ENCODE measurements at regions not wholly inside any gene's neighbourhood (a gene's known extent, or its start where the extent isn't known, plus 50 kb on each side); places are given as distances from the start of the nearest gene placed in this dataset.
"Not testable (repeated sequence)": the region's sequence is repeated elsewhere in the genome, so short reads cannot be mapped to it uniquely, and the experiment has no call there.

DNA sequence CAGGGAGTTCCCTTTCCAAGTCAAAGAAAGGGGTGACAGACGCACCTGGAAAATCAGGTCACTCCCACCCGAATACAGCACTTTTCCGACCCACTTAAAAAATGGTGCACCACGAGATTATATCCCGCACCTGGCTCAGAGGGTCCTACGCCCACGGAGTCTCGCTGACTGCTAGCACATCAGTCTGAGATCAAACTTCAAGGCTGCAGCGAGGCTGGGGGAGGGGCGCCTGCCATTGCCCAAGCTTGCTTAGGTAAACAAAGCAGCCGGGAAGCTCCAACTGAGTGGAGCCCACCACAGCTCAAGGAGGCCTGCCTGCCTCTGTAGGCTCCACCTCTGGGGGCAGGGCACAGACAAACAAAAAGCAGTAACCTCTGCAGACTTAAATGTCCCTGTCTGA is 277.8 kb upstream of the ARHGAP42 start:
- H3K4me3 Mint-ChIP-seq: not testable (repeated sequence)

DNA sequence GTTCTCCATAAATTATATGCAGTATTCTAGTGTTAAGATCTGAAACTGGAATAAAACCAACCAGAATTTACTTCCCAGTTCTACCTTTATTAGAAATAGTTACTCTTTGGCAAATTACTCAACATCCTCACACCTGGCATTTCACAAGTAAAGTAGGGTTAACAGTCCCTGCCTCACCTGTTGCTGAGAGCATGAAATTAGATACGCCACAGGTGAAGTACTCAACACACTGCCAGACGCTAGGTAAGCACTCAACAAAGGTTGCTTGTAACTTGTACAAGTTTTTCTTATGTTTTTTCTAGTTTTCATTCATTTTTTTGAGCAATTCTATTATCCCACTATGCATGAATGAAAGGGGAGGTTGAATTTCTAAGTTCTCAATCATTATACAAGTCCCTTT is 267.6 kb upstream of the ARHGAP42 start:
- DNase-seq (ENCODE audit: low spot score): no peak
- H3K36me3 Mint-ChIP-seq: peaks cover 6% of the 10 kb centered on the region

More for the DNA sequence above, 277.8 kb upstream of the ARHGAP42 start:
- H3K27me3 Mint-ChIP-seq; H3K27ac Mint-ChIP-seq; H3K36me3 Mint-ChIP-seq; ATAC-seq; H3K4me1 Mint-ChIP-seq (ENCODE audit: low read depth in 2 of 2); DNase-seq (ENCODE audit: low spot score): not testable (repeated sequence)
- H3K9me3 Mint-ChIP-seq: peaks cover 23% of the 10 kb centered on the region

DNA sequence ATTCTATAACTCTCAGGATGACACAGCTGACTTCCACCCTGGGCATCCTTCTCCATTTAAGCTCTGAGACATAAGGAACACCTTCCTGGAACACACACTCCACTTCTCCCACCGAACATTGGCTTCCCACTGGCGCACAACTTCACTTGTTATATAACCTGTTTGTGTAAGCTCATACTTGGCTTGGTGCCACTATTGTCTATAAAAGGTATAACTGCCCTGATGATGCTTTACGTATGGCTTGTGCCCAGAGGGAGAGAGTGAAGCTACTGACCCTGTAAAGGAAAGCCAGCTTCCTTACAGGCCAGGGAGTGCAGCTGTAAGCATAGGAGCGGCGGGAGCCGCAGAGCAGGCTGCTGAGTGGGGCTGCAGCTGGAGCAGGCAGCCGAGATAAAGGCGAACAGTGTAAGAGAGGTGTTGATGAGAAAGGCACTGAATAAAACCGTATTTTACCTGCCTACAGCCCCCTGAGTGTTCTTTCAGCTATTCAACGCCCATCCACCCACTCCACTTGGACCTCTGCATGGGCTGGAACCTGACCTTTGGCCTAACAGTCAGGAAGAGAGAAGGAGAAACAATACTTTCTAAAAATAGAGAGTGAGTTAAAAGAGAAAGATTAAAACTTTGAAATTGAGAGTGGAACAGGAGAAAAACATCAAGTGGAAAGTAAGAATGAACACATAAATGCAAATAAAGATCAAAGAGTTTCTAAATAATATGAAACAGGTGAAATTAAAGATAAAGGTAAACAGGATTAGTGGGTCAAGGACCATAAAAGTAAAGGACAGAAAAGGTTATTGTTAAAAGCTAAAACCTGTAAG is 252.1 kb upstream of the ARHGAP42 start:
- Mint-ChIP-seq H3K36me3 (no peaks in the 10 kb centered on the region), H3K4me1 (ENCODE audit: low read depth in 2 of 2) (no peaks in the 10 kb centered on the region), H3K9me3 (peaks cover 20% of the 10 kb centered on the region), H3K27me3 (no peaks in the 10 kb centered on the region), H3K4me3 (no peak overlapping the region), H3K27ac (no peak overlapping the region)
- ATAC-seq: no peak
- DNase-seq (ENCODE audit: low spot score): no peak

More for the DNA sequence above, 267.6 kb upstream of the ARHGAP42 start:
- ATAC-seq: no peak
- Mint-ChIP-seq H3K27me3 (no peaks in the 10 kb centered on the region), H3K9me3 (peaks cover 30% of the 10 kb centered on the region), H3K4me1 (ENCODE audit: low read depth in 2 of 2) (no peaks in the 10 kb centered on the region), H3K4me3 (no peak overlapping the region), H3K27ac (no peak overlapping the region)

DNA sequence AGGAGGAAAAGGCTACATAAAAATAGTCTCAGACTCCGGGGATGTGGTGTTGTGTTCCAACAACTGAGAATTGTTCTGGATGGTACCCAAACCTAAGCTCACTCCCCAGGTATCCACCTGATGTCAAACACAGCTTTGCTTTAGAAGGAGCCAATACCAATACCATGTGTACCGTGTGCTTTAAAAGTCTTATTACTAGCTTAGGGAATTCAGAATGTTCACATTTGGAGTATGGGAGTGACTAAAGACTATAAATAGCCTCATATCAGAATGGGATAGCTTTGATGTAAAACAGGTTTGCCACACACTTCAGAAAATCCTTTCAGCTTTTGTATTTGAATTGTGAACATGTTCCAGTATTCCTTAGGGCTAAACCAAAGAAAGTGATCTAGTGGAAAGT is 248.7 kb upstream of the ARHGAP42 start:
- H3K36me3 Mint-ChIP-seq: no peaks in the 10 kb centered on the region
- H3K27me3 Mint-ChIP-seq: no peaks in the 10 kb centered on the region
- peaks cover 21% of the 10 kb centered on the region for H3K9me3 Mint-ChIP-seq
- no peak for DNase-seq (ENCODE audit: low spot score)
- H3K27ac Mint-ChIP-seq: no peak overlapping the region
- H3K4me1 Mint-ChIP-seq (ENCODE audit: low read depth in 2 of 2): no peaks in the 10 kb centered on the region
- no peak overlapping the region for H3K4me3 Mint-ChIP-seq
- no peak for ATAC-seq

DNA sequence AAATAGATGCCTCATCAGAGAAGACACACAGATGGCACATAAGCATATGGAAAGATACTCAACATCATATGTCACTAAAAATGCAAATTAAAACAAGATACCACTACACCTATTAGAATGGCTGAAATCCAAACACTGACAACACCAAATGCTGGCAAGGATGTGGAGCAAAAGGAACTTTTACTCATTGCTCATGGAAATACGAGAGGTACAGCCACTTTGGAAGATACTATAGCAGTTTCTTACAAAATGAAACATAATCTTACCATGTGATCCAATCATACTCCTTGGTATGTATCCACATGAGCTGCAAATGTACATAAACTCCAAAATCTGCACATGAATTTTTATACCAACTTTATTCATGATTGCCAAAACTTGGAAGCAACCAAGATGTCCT is 246.0 kb upstream of the ARHGAP42 start:
- Mint-ChIP-seq H3K4me3 (no peak overlapping the region), H3K9me3 (peaks cover 11% of the 10 kb centered on the region), H3K4me1 (ENCODE audit: low read depth in 2 of 2) (no peaks in the 10 kb centered on the region), H3K36me3 (no peaks in the 10 kb centered on the region), H3K27me3 (no peaks in the 10 kb centered on the region), H3K27ac (no peak overlapping the region)
- DNase-seq (ENCODE audit: low spot score) (no peak), ATAC-seq (no peak)

DNA sequence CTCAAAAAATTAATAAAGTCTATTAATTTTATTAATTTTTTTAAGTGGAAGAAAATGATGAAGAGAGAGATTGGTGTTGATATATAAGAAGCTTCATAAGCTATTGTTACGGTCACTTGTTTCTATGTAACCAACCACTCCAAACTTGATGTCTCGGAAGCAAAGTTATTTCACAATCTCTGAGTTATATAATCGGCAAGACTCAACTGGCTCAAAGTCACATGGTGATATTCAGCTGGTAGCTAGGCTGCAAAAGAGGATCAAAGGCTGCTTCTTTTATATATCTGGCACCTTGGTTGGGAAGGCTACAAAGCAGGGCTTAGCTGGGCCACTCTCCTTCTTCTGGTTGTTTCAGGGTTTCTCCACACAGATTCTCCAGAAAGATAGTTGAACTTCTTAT is 245.1 kb upstream of the ARHGAP42 start:
- no peak for ATAC-seq
- no peaks in the 10 kb centered on the region for H3K36me3 Mint-ChIP-seq
- no peaks in the 10 kb centered on the region for H3K4me1 Mint-ChIP-seq (ENCODE audit: low read depth in 2 of 2)
- H3K9me3 Mint-ChIP-seq: peaks cover 16% of the 10 kb centered on the region
- no peak overlapping the region for H3K4me3 Mint-ChIP-seq
- H3K27me3 Mint-ChIP-seq: no peaks in the 10 kb centered on the region
- DNase-seq (ENCODE audit: low spot score): no peak
- no peak overlapping the region for H3K27ac Mint-ChIP-seq

DNA sequence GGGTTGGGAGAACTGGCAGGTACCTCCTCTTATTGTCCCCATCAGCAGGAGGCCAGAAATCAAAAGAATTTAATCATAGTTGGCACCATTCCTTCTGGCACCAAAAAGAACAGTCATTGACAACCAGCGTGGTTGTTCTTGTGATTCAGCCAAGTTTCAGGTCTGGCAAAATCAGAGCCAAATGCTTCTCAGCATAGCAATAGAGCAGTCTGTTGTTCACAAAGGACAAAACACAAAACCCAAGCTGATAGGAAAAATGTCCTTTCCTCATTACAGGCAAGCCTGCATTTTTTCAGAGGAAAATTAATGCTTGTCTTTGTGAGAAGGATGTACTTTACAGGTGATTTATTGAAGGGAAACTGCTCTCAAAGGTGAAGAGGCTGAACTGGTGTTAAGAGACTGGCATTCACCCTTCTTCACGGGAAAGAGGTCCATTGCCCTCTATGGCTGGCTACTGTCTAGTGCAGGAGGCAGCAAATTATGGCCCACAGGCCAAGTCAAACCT is 241.8 kb upstream of the ARHGAP42 start:
- H3K9me3 Mint-ChIP-seq: peaks cover 17% of the 10 kb centered on the region
- no peak for ATAC-seq
- H3K4me1 Mint-ChIP-seq (ENCODE audit: low read depth in 2 of 2): no peaks in the 10 kb centered on the region
- H3K27ac Mint-ChIP-seq: no peak overlapping the region
- no peak overlapping the region for H3K4me3 Mint-ChIP-seq
- no peak for DNase-seq (ENCODE audit: low spot score)
- no peaks in the 10 kb centered on the region for H3K27me3 Mint-ChIP-seq
- no peaks in the 10 kb centered on the region for H3K36me3 Mint-ChIP-seq

DNA sequence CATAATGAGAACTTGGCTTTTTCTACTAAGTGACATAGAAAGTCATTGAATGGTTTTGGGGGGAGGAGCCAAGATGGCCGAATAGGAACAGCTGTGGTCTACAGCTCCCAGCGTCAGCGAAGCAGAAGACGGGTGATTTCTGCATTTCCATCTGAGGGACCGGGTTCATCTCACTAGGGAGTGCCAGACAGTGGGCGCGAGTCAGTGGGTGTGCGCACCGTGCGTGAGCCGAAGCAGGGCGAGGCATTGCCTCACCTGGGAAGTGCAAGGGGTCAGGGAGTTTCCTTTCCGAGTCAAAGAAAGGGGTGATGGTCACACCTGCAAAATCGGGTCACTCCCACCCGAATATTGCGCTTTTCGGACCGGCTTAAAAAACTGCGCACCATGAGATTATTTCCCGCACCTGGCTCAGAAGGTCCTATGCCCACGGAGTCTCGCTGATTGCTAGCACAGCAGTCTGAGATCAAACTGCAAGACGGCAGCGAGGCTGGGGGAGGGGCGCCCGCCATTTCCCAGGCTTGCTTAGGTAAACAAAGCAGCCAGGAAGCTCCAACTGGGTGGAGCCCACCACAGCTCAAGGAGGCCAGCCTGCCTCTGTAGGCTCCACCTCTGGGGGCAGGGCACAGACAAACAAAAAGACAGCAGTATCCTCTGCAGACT is 235.2 kb upstream of the ARHGAP42 start:
- H3K9me3 Mint-ChIP-seq: peaks cover 12% of the 10 kb centered on the region
- H3K27me3 Mint-ChIP-seq; H3K4me3 Mint-ChIP-seq; H3K27ac Mint-ChIP-seq; ATAC-seq; H3K36me3 Mint-ChIP-seq; H3K4me1 Mint-ChIP-seq (ENCODE audit: low read depth in 2 of 2); DNase-seq (ENCODE audit: low spot score): not testable (repeated sequence)

DNA sequence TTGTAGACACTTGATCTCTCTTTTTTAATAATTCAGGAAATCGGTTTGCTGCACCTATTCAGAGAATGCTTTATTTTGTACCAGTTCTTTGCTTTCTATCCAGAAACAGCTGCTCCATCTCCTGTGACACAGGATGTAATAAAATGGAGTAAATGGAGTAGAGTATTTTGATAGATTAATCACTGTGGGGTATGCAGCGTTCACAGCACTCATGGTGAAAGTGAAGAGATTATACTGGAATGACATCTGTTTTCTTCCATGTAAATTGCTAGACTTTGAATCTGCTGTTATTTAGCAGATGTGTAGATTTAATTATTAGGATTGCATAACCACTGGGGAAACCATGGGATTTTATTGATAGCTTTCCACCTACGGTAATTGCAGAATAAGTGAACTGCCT is 227.3 kb upstream of the ARHGAP42 start:
- Mint-ChIP-seq H3K4me1 (ENCODE audit: low read depth in 2 of 2) (no peaks in the 10 kb centered on the region), H3K27ac (no peak overlapping the region), H3K9me3 (peaks cover 24% of the 10 kb centered on the region), H3K36me3 (no peaks in the 10 kb centered on the region), H3K27me3 (no peaks in the 10 kb centered on the region), H3K4me3 (no peak overlapping the region)
- ATAC-seq (no peak), DNase-seq (ENCODE audit: low spot score) (no peak)

DNA sequence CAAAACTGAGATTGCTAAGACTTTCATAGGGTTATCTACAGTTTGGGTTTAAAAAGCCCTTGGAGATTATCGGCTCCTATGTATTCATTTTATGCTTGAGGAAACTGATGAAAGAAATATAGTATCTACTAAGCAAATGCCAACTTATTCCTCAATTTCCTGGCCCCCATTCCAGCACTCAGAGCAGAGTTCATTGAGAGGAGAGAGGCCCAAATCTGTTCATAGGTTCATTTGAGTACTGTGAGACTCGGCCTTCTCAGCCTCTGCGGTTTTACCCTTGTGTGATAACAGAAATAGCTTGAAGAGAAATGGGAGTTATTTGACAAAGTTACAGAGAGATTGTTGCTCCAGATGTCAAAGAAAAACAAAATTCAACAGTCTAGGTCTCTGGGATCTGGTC is 226.7 kb upstream of the ARHGAP42 start:
- ATAC-seq (no peak), DNase-seq (ENCODE audit: low spot score) (no peak)
- Mint-ChIP-seq H3K4me3 (no peak overlapping the region), H3K9me3 (peaks cover 24% of the 10 kb centered on the region), H3K27ac (no peak overlapping the region), H3K36me3 (no peaks in the 10 kb centered on the region), H3K4me1 (ENCODE audit: low read depth in 2 of 2) (no peaks in the 10 kb centered on the region), H3K27me3 (no peaks in the 10 kb centered on the region)

DNA sequence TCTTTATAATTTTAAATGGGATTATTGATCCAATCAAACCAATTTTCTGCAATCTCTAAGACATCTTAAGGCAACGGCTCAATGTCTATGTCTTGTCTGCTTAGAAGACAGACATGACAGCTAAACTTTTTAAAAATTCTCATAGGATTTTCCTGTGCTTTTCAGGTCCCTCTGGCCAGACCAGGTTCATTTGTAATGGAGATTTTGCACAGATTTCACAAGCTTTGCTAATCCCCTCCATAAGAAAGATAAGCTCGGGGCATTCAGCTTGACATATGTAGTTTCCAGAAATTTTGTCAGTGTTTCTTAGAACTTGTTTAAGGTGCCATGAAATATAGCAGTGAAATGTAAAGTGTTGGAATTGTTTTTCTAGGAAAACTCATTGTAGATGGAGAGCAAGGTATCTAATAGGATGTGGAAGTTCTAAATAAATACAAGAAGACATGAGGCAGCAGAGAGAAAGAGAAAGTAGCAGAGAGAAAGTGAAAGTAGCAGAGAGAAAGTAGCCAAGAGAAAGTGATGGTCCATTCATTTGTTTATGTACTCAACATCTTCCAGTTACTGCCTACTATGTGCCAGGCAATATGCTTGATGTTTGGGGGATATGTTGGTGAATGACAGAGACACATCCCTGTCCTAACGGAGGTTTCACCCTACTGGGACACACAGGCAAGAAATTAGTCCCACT is 219.1 kb upstream of the ARHGAP42 start:
- H3K27me3 Mint-ChIP-seq: no peaks in the 10 kb centered on the region
- no peak overlapping the region for H3K4me3 Mint-ChIP-seq
- ATAC-seq: no peak
- H3K27ac Mint-ChIP-seq: no peak overlapping the region
- H3K9me3 Mint-ChIP-seq: peaks cover 22% of the 10 kb centered on the region
- DNase-seq (ENCODE audit: low spot score): no peak
- no peaks in the 10 kb centered on the region for H3K4me1 Mint-ChIP-seq (ENCODE audit: low read depth in 2 of 2)
- H3K36me3 Mint-ChIP-seq: no peaks in the 10 kb centered on the region

DNA sequence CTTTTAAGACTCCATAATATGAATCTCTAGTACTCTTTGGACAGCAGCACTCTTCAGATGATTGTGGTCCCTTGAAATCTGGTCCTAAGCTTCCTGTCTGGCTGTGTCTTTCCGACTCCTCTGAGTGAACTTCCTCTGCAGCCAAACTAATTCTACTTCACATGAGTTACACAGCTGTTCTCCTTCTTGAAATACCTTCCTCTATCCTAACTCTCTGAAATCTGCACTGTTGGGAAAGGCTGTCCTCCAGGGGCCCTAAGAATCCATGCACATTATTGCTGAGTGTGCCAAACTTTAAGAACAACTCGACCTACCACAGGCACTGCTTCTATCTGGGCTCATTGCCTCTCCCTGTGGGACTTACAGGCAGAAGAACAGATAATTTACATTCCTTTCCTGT is 217.3 kb upstream of the ARHGAP42 start:
- Mint-ChIP-seq H3K27ac (no peak overlapping the region), H3K36me3 (no peaks in the 10 kb centered on the region), H3K4me1 (ENCODE audit: low read depth in 2 of 2) (no peaks in the 10 kb centered on the region), H3K9me3 (peaks cover 21% of the 10 kb centered on the region), H3K27me3 (no peaks in the 10 kb centered on the region), H3K4me3 (no peak overlapping the region)
- DNase-seq (ENCODE audit: low spot score) (no peak), ATAC-seq (no peak)

DNA sequence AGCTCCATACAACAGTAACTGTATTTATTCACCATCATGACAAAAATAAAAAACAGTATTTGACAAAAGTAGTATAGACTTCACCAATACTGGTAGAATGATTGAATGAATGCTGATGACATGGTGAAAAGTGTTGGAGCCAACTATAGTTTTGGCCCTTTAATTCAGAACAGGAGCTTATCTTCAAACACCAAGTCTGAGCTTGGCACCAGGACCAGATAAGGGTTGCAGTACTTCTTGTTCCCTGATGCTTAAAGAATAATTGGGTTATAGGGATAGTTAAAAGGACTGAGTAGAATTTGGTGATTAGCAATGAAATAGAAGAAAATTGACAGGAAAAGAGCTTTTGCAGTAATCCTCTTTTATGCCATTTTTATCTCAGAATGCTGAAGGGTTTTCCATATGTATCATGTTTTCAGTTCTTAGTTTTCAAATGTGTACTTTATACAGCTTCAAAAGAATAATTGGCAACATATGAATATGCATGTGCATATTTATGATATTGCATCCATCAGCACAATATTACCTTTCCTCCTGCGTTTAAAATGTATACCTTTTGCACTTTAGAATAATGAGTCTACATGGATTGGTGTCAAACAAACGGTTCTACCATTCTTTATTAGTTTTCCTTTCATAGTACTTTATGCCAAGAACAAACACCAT is 214.2 kb upstream of the ARHGAP42 start:
- peaks cover 12% of the 10 kb centered on the region for H3K9me3 Mint-ChIP-seq
- H3K27me3 Mint-ChIP-seq: no peaks in the 10 kb centered on the region
- no peak for ATAC-seq
- DNase-seq (ENCODE audit: low spot score): no peak
- no peaks in the 10 kb centered on the region for H3K4me1 Mint-ChIP-seq (ENCODE audit: low read depth in 2 of 2)
- no peak overlapping the region for H3K27ac Mint-ChIP-seq
- H3K36me3 Mint-ChIP-seq: no peaks in the 10 kb centered on the region
- H3K4me3 Mint-ChIP-seq: no peak overlapping the region

DNA sequence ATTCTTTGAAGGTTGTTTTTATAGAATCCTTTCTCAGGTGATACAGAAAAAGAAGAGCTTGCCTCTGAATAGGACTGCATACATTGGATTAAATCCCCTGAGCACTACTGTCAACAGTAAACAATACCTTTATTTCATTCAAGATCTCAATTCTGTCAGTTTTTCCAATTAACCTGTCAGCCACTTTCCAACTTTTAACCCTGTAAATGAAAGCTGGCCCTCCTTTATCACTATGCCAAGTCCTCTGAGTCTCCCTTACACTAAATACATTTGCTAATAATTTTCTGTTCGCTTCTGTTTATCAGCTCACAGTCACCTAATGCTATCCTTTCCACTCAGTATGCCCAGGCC is 213.7 kb upstream of the ARHGAP42 start:
- no peak overlapping the region for H3K4me3 Mint-ChIP-seq
- no peak for ATAC-seq
- peaks cover 9% of the 10 kb centered on the region for H3K9me3 Mint-ChIP-seq

More for the DNA sequence above, 213.7 kb upstream of the ARHGAP42 start:
- H3K4me1 Mint-ChIP-seq (ENCODE audit: low read depth in 2 of 2): no peaks in the 10 kb centered on the region
- no peaks in the 10 kb centered on the region for H3K36me3 Mint-ChIP-seq
- no peak for DNase-seq (ENCODE audit: low spot score)
- H3K27ac Mint-ChIP-seq: no peak overlapping the region
- H3K27me3 Mint-ChIP-seq: no peaks in the 10 kb centered on the region
